RWPE2 (cell line): ENCODE measurements at regions not wholly inside any gene's neighbourhood (a gene's known extent, or its start where the extent isn't known, plus 50 kb on each side); places are given as distances from the start of the nearest gene placed in this dataset.

Source experiments
- ATAC-seq: fragments of 200-7000 bp; cut with Tn5 transposase; 3 replicates; pipeline ENCODE4 v1.9.1; 2021; ENCODE audit warnings: low read depth
- DNase-seq: peaks from one replicate; pipeline ENCODE4 v3.0.0-alpha.2; 2020; ENCODE audit warnings: low spot score
- H3K27ac ChIP-seq: fragments of 450-650 bp; 2 replicates; pipeline ENCODE4 v1.5.1; 2017; ENCODE audit warnings: mild to moderate bottlenecking; ENCODE audit not compliant: poor library complexity, severe bottlenecking
- H3K27me3 ChIP-seq: fragments of 250-450 bp; sonication (Bioruptor Pico); 2 replicates; pipeline ENCODE4 v1.5.1; 2021; ENCODE audit warnings: mild to moderate bottlenecking, moderate library complexity; ENCODE audit not compliant: insufficient read depth, poor library complexity, severe bottlenecking
- H3K36me3 ChIP-seq: fragments of 250-450 bp; sonication (Bioruptor Pico); 2 replicates; pipeline ENCODE4 v1.5.1; 2020; ENCODE audit warnings: low read depth, mild to moderate bottlenecking, moderate library complexity
- H3K4me1 ChIP-seq: fragments of 250-450 bp; sonication (Bioruptor Pico); 2 replicates; pipeline ENCODE4 v1.5.1; 2021; ENCODE audit warnings: mild to moderate bottlenecking, moderate library complexity; ENCODE audit not compliant: insufficient read depth, poor library complexity, severe bottlenecking
- H3K4me3 ChIP-seq: fragments of 250-450 bp; sonication (Bioruptor Pico); 2 replicates; pipeline ENCODE4 v1.5.1; 2021; ENCODE audit warnings: mild to moderate bottlenecking, moderate library complexity; ENCODE audit not compliant: severe bottlenecking
- H3K9me3 ChIP-seq: fragments of 250-450 bp; sonication (Bioruptor Pico); 2 replicates; pipeline ENCODE4 v1.5.1; 2021; ENCODE audit warnings: mild to moderate bottlenecking, moderate library complexity; ENCODE audit not compliant: severe bottlenecking
- TF ChIP-seq, protein P1 (sequence below): fragments of 450-650 bp; IDR thresholded peaks from one replicate; pipeline ENCODE4 v1.5.1; 2017; ENCODE audit warnings: mild to moderate bottlenecking, moderate library complexity; ENCODE audit not compliant: poor library complexity, severe bottlenecking

- H3K9me3 ChIP-seq, result no peaks in the 10 kb centered on the region
- H3K27ac ChIP-seq, result no peak overlapping the region
- no peaks in the 10 kb centered on the region for H3K27me3 ChIP-seq
- no peaks in the 10 kb centered on the region for H3K36me3 ChIP-seq
- ATAC-seq (no peak), DNase-seq (no peak)
- no peak overlapping the region for H3K4me3 ChIP-seq
- H3K4me1 ChIP-seq, result no peaks in the 10 kb centered on the region
- TF ChIP-seq, protein P1, sequence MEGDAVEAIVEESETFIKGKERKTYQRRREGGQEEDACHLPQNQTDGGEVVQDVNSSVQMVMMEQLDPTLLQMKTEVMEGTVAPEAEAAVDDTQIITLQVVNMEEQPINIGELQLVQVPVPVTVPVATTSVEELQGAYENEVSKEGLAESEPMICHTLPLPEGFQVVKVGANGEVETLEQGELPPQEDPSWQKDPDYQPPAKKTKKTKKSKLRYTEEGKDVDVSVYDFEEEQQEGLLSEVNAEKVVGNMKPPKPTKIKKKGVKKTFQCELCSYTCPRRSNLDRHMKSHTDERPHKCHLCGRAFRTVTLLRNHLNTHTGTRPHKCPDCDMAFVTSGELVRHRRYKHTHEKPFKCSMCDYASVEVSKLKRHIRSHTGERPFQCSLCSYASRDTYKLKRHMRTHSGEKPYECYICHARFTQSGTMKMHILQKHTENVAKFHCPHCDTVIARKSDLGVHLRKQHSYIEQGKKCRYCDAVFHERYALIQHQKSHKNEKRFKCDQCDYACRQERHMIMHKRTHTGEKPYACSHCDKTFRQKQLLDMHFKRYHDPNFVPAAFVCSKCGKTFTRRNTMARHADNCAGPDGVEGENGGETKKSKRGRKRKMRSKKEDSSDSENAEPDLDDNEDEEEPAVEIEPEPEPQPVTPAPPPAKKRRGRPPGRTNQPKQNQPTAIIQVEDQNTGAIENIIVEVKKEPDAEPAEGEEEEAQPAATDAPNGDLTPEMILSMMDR, result no peak
Measured at GRCh38 chr7:79837915-79838314, 296.7 kb upstream of the GNAI1 start.

DNA sequence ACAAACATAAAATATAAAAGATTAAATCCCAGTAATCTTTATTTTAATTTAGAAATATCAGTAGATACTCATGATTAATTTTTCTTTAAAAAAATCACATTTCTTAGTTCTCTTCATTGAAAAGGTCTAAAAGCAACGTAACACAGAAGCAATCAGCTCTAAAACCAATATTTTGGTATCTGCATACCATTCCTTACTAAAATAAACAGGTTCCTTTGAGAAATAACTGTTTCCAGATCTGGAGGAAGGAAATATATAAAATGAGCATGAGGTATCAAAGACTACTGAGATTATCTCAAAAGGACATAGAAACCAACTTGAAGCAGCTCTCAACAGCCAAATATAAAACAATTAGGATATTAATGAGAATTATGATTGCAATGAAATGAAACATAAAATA lies 301.0 kb upstream of the GNAI1 start:
- H3K9me3 ChIP-seq, result no peaks in the 10 kb centered on the region
- no peak overlapping the region for H3K27ac ChIP-seq

GRCh38 chr7:79828866-79829265 lies 305.8 kb upstream of the GNAI1 start:
- no peak overlapping the region for H3K27ac ChIP-seq
- ATAC-seq (no peak), DNase-seq (no peak)
- H3K27me3 ChIP-seq, result no peaks in the 10 kb centered on the region
- TF ChIP-seq, protein P1, result no peak
- H3K4me3 ChIP-seq, result no peak overlapping the region
- H3K36me3 ChIP-seq, result no peaks in the 10 kb centered on the region
- no peaks in the 10 kb centered on the region for H3K4me1 ChIP-seq
- no peaks in the 10 kb centered on the region for H3K9me3 ChIP-seq

More for the DNA sequence above, 301.0 kb upstream of the GNAI1 start:
- no peak overlapping the region for H3K4me3 ChIP-seq
- TF ChIP-seq, protein P1, result no peak
- no peaks in the 10 kb centered on the region for H3K4me1 ChIP-seq
- H3K36me3 ChIP-seq, result no peaks in the 10 kb centered on the region
- ATAC-seq (no peak), DNase-seq (no peak)
- H3K27me3 ChIP-seq, result no peaks in the 10 kb centered on the region

DNA sequence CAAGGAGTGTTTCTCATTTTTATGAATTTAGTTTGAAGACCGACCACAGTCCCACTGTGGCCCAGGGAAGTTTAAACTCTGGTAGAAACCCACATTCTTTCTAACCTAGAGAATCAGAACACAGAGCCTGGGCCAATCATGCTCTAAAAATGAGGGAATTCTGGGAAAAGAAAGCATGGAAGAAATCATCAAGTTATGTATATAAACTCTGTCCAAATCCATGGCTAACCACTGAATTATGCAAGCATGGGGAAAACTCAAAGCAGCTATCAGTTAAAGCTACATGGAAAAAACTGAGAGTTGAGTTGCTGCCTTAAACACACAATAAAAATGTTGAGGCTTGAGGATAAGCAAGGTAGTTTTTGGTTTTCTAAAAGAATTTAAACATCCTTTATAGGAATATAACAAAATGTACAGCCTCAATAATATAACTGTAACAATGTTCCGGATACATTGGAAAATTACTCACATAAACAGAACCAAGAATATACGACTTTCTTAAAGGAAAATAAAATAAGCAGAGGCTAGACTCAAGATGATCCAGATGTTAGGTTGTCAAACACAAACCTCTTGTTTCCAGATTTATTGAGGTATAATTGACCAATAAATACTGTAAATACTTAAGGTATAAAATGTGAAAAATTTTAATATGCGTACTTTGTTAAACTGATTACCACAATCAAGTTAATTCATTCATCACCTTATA lies 311.2 kb upstream of the GNAI1 start:
- Histone ChIP-seq H3K9me3 (no peaks in the 10 kb centered on the region), H3K27me3 (no peaks in the 10 kb centered on the region), H3K27ac (no peak overlapping the region), H3K4me3 (no peak overlapping the region), H3K36me3 (no peaks in the 10 kb centered on the region), H3K4me1 (no peaks in the 10 kb centered on the region)
- DNase-seq, result no peak
- no peak for ATAC-seq
- TF ChIP-seq, protein P1, result no peak

DNA sequence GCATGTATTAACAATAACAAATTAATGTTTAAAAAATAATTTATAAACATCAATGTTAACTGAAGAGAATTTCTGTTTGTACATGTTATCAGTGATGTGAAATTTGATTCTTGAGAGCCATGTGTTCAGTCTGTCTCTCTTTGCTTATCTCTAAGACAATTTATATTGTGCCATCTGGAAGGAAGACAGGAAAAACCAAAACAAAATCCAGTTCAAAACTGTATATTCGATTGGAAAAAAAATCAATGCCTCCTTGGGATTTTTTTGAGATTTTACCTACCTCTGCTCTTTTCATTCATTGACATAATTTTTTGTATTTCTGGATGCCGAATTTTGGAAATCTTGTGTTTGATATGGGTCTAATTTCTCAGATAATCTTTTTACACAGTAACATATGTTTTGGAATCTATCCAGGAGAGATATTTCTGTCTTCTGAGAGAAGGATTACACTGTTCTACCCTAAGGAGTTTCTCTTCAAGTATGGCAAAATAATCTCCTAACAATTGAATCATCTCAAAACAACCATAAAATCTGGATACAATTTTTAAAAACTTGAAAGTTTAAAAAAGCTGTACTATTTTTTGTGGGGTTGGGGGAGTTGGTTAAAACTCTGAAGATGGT lies 311.9 kb upstream of the GNAI1 start:
- TF ChIP-seq, protein P1, result no peak
- Histone ChIP-seq H3K36me3 (no peaks in the 10 kb centered on the region), H3K4me3 (no peak overlapping the region), H3K27me3 (no peaks in the 10 kb centered on the region), H3K27ac (no peak overlapping the region), H3K4me1 (no peaks in the 10 kb centered on the region), H3K9me3 (no peaks in the 10 kb centered on the region)
- ATAC-seq, result no peak
- DNase-seq, result no peak
